ENCODE measurements at regions not wholly inside any gene's neighbourhood (a gene's known extent, or its start where the extent isn't known, plus 50 kb on each side); places are given as distances from the start of the nearest gene placed in this dataset.

GRCh38 chr2:192328297-192328696 is 133.6 kb upstream of the TMEFF2 start:
- TF ChIP-seq CTCF (IDR thresholded peaks at IDR 0.05; ENCODE audit: low read length) (no peak), EZH2 (optimal IDR thresholded peaks at IDR 0.05; ENCODE audit: low read depth, low read length) (no peak)
